ENCODE measurements at regions not wholly inside any gene's neighbourhood (a gene's known extent, or its start where the extent isn't known, plus 50 kb on each side); places are given as distances from the start of the nearest gene placed in this dataset.

DNA sequence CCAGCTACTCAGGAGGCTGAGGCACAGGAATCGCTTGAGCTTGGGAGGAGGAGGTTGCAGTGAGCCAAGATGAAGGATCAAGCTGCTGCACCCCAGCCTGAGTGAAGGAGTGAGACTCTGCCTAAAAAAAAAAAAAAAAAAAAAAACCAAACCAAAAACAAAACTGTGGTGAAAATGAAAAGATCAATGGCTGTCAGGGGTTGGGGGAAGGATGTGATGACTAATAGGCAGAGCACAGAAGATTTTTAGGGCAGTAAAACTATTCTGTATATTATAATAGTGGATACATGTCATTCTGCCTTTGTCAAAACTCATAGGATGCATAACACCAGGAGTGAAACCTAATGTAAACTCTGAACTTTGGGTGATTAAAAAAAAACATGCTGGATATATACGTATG lies 69.9 kb upstream of the ELOVL6 start:
- TF ChIP-seq, protein P1, sequence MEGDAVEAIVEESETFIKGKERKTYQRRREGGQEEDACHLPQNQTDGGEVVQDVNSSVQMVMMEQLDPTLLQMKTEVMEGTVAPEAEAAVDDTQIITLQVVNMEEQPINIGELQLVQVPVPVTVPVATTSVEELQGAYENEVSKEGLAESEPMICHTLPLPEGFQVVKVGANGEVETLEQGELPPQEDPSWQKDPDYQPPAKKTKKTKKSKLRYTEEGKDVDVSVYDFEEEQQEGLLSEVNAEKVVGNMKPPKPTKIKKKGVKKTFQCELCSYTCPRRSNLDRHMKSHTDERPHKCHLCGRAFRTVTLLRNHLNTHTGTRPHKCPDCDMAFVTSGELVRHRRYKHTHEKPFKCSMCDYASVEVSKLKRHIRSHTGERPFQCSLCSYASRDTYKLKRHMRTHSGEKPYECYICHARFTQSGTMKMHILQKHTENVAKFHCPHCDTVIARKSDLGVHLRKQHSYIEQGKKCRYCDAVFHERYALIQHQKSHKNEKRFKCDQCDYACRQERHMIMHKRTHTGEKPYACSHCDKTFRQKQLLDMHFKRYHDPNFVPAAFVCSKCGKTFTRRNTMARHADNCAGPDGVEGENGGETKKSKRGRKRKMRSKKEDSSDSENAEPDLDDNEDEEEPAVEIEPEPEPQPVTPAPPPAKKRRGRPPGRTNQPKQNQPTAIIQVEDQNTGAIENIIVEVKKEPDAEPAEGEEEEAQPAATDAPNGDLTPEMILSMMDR (conservative IDR thresholded peaks at IDR 0.05; ENCODE audit: low read length): no peak
- no peak for TF ChIP-seq EZH2phosphoT487 (IDR thresholded peaks at IDR 0.05; ENCODE audit: borderline replicate concordance)
